GM18502 (cell line): ENCODE measurements at regions not wholly inside any gene's neighbourhood (a gene's known extent, or its start where the extent isn't known, plus 50 kb on each side); places are given as distances from the start of the nearest gene placed in this dataset.
A peak's percentile ranks its signal among the peaks of the same experiment; 100 is the strongest.

Experiments
- ATAC-seq: cut with Tn5 transposase; IDR thresholded peaks from one replicate; pipeline ENCODE4 v1.9.1; 2021; ENCODE audit warnings: mild to moderate bottlenecking; ENCODE audit not compliant: unreplicated experiment, poor library complexity

DNA sequence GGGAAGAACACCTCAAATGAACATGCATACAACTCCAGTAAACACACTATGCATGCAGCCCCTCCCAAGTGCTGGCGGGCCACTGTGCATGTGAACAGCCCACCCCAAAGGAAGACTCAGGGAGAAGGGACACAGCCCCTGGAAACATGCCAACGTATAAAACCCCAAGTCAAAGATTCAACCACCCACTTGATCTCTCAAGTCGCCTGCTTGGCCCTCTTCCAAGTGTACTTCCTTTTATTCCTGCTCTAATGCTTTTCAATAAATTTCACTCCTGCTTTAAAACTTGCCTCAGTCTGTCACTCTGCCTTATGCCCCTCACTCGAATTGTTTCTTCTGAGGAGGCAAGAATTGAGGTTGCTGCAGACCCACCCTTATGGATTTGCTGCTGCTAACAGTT is 139.1 kb downstream of the C1D start:
- ATAC-seq = no peak

- ATAC-seq = no peak
Measured at GRCh38 chr2:67927501-67927900, 135.3 kb downstream of the C1D start.

DNA sequence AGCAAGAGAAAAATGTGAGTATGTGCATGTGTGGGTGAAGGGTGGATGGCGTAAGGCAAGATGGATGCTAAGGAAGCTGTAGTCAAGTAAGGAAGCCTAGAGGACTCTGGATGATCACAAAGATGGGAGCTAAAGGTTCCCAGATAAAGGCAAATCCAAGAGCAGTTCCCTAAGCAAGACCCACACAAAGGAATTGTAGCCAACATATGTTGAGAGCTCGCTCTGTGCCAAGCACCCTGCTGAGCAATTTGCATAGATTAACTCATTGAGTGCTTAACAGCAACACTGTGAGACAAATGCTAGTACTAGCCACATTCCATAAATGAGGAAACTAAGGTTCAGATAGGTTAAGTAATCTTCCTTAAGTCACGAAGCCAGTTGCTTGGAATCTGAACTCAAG is 132.6 kb downstream of the C1D start:
- no peak for ATAC-seq

- no peak for ATAC-seq
Measured at GRCh38 chr2:67936969-67937368, 125.8 kb downstream of the C1D start.

GRCh38 chr2:67938053-67938452 is 124.8 kb downstream of the C1D start:
- ATAC-seq = no peak

DNA sequence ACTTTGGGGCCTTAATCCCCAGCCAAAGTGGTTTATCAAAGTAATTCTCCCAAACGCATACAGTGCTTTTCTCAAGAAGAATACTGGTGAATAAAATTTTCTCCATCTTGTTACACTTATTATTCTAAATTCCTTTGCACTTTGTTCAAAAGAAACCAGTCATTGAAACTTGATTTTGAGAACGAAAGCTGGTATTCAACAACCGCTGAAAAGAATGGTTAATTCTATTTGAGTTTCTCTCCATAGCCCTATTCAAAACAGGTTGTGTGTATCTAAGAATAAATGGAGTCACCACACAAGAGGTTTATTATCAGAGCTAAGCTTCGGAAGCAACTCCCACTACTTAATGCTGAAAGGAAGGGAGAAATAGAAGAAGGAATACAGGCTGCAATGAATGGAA is 117.7 kb downstream of the C1D start:
- ATAC-seq = no peak

GRCh38 chr2:67945940-67946339 is 116.9 kb downstream of the C1D start:
- ATAC-seq = no peak

DNA sequence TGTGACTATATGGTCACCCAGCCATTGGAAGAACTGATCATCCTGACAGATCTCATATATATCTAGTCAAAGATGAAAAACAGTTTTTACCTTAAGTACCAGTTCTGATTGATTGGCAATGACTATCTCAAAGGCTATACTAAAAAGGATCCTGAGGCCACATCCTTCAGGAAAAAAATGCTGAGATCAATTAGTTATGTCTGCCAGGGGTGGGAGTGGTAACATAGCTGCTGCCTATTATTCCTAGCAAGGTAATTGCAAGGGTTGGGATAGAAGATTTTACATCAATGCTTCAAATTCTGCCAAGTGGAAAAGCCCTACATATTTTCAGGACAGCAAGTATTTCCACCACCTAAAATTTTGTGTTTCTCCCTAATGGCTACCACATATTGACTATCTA is 114.7 kb downstream of the C1D start:
- no peak for ATAC-seq

- ATAC-seq = no peak
Measured at GRCh38 chr2:67948506-67948905, 114.3 kb downstream of the C1D start.

GRCh38 chr2:67950018-67950417 is 112.8 kb downstream of the C1D start:
- no peak for ATAC-seq

DNA sequence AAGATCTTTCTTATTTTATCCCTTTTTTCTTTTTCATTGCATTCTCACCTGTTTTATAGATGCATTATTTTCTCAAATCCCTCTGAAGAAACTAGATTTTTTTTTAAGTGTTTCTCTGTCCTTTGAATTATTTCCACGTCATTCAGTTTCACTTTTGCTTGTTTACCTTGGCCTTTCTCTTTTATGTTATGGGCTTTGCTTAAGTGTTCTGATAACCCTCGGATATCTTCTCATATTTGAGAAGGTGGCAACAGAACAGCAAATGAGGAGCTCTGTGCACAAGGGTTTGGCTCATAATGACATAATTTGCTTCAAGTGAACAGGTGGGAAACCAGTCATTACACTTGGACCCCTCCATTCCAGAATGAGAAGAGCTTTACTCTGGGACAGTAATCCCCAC is 111.9 kb downstream of the C1D start:
- no peak for ATAC-seq

DNA sequence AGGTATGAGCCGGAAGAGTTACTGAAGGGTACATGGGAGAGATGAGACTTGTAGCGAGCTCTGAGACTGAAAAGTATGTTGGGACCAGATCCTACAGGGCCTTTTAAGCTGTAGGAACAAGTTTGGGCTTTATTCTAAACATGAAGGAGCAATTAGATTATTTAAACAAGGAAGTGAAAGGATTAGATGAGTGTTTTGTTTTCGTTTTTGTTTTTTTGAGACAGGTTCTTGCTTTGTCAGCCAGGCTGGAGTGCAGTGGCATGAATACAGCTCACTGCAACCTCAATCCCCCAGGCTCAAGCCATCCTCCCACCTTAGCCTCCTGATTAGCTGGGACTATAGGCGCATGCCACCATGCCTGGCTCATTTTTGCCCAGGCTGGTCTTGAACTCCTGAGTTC is 110.7 kb downstream of the C1D start:
- peak; percentile 72 for ATAC-seq

- no peak for ATAC-seq
Measured at GRCh38 chr2:67954093-67954748, 108.6 kb downstream of the C1D start.

DNA sequence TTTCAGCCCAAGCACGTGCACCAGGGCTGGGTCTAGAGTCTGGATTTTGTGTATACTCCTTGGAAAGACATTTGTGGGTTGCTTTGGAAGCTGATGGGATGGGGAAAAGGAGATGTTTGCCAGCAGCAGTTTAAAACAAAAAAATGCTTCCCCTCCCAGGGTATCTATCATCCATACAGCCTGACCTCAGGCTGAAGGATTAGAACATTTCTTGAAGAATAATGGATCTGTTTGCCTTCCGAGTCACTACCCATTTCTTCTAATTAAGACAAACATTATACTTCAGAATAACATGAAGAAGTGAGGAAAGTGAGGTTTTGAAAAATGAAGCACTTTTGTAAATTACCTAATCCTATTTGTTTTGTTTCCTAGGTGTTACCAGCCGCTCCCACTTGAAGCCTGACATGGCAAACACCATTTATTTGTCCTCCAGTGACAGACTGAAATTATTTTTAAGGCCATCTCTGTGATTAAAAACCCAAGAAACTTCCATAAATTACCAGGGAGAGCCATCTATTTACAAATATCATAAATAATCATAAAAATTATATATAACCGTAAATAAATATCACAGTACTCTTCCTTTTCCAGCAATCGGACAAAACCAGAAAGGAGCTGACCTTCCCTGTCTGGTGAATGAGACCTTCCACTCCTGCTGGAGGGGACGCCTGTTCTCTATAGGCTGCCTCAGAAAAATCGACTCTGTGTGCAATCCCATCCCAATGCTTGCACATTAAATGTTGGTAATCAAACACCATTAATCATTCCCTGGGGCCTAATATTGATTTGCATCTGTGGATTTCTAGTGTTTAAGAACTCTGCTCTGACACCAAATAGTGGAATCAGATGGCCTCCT is 106.8 kb downstream of the C1D start:
- ATAC-seq = no peak

GRCh38 chr2:67965246-67965645 is 97.6 kb downstream of the C1D start:
- no peak for ATAC-seq

DNA sequence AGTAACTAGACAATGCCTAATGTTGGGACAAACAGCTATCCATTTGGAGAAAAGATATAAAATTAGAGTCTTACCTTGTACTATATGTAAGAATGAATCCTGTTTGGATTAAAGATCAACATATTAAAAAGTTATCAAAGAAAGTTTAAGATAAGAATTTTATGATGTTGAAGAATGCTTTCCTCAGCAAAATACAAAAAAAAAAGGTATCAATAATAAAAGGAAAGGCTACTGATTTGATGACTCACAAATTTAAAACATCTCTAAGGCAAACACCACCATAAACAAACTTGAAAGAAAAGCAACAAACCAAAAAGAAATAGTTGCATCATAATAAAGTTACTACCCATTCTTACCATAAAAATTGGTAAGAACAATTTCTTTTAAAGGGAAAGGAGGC is 92.7 kb downstream of the C1D start:
- no peak for ATAC-seq

- no peak for ATAC-seq
Measured at GRCh38 chr2:67970542-67970941, 92.3 kb downstream of the C1D start.

- ATAC-seq = no peak
Measured at GRCh38 chr2:67974559-67975430, 88.0 kb downstream of the C1D start.

DNA sequence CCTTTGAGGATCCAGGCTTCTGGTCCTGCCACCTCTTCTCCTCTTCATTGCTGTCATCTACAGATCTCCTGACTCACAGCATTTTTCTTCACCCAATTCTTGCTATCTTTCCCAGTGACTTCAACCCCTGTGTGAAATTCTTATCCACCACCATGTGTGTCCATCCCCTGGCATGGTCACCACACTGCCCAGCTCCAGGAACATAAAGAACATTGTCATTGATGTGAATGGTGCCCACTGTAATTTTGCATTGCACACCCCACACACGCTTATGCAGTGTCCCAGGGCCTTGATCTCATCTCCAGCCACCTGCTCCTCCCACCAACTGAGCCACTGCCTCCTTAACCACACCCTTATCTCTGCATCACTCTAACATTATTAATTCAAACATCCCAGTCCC is 85.3 kb downstream of the C1D start:
- ATAC-seq = no peak

DNA sequence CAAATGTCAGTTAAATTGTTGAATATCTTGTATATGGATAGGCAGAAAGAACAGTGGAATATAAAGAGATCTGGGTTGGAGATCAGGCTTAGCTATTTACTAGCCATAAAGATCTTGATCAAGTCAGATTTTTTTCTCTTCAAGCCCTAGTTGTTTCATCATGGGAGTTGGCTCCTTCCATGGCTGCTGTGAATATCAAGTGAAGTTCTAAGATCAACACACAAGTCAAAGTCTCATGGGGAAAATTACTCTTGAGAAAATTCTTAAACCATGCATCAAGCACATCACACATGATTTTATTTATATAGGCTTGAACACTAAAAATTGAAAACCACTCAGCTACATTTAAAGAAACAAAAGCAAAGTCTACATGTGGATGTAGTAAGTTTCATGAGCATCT is 79.8 kb downstream of the C1D start:
- ATAC-seq = no peak

GRCh38 chr2:67984600-67984999 is 78.2 kb downstream of the C1D start:
- ATAC-seq = no peak
